GF-D8 (cell line): ENCODE measurements at regions not wholly inside any gene's neighbourhood (a gene's known extent, or its start where the extent isn't known, plus 50 kb on each side); places are given as distances from the start of the nearest gene placed in this dataset.

Experiments used
- DNase-seq: peaks from one replicate; lab custom pipeline; 2025; lab: John Stamatoyannopoulos, UW

DNA sequence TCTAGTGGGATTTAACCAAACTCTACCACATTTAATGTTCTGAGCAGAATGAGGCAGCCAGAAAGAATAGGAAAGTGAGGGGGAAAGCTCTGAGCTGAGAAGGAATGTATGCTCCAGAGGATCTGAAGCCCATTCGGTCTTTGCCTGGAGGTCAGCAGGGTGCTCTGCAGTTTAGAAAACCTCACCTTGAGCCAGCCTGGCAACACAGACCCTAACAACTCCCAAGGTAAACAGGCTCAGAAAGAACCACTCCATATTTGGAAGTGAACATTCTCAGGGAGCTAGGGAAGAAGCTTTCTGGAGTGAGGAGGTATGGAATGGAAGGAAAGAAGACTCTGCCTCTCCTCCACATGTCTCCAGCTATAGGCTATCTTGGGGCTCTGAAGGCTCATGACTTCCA, 398.8 kb downstream of the SEC16B start:
- no peak for DNase-seq

DNA sequence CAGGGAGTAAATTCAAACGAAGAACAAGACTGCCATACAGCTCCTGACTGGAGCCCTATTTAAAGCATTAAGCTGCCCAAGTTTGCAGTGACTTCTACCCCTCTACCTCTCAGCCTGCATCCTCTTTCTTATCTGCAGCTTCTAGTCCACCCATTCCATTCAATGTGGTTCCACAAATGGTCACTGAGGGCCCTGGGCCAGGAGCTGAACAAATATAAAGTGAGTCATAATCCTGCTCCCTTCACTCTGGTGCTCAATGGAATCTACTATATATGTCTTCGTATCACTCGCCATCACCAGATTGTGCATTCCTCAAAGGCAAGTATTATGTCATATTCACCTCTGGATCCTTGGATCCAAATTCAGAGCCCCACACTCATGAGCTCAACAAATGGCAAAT, 398.7 kb downstream of the BRINP2 start:
- no peak for DNase-seq

DNA sequence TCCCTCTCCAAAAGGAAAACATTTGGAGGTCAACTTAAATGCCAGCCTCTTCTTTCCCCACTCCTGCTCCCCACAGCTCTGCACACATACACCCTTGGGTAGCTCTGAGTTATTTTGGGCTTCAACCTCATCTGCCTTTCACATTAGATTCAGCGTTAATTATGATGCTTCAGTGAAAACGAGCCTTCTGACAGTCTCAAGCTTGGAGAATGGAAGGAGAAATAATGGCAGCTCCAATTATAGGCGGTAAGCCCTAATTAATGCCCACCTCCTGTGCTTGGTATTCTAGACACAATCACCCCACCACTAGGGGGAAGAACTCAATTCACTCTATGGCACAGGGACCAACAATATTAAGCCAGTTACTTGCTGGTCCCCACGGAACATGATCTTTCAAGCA, 397.9 kb downstream of the BRINP2 start:
- DNase-seq = no peak

DNA sequence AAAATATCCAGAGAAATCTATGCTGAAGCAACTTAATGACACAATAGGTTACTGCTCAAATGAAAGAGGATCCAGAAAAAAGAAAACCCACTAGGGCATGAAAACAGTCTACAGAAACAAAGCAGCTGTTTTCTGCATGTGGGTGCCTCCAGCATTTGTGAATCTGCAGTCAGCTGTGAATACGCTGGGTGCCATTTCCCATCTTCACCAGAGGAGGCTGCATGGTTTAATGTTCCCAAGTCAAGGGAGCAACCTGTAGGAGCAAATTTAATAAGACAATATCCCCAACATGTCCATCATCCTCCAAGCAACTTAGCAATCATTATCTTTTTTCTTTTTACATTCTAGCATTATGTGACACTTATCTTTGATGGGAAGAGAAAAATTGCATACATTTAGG, 396.6 kb downstream of the BRINP2 start:
- DNase-seq = no peak

DNA sequence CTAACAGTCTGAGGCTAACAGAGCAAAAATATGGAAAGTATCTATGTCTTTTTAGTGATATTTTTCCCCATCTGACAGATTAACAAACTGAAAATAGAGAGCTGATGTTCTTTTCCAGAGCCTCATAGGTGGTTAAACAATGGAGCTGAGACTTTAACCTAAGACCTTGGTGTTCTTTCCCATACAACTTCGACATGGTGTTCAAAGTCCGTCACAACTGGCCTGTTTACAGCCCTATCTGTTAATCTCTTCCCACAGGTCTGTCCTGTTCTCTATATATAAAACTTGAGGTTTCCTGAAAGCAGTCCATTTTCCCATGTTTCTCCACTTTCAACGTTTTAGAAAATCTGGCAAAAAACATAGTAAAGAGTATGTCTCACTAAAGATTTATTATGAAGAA, 395.7 kb downstream of the BRINP2 start:
- DNase-seq = no peak

DNA sequence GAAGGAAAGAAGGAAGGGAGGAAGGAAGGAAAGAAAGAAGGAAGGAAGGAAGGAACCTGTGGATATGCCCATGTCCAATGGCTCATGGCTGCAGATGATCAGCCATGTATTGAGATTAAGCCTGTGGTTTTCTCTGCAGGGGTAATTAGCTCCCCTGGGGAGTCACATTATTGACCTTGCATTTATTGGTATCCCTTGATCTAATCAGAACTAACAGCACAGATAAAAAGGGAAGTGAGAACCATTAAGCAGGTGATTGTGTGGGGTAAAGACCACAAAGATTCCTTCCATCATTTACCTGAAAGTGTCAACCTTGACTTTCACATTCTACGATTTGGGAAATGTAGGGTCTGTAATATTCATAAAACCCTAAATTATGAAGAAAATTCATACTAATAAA, 390.7 kb downstream of the BRINP2 start:
- no peak for DNase-seq

DNA sequence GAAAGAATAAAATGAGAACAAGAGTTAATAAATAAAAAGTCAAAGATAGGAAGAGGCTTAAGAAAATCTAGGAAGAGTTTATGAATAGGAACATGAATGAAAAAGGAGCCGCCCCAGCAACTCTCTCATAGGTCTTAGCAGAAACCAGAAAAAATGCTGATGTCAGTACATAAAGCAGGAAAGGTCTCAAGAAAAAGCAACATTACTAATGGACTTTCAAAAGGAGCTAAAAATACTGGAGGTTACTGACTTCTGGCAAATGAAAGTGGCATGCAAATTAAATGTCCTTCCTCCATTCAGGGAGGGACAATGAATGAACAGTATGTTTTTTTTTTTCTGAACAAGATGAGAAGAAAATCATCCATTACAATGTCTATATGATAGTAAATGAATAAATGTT, 387.6 kb downstream of the BRINP2 start:
- no peak for DNase-seq

DNA sequence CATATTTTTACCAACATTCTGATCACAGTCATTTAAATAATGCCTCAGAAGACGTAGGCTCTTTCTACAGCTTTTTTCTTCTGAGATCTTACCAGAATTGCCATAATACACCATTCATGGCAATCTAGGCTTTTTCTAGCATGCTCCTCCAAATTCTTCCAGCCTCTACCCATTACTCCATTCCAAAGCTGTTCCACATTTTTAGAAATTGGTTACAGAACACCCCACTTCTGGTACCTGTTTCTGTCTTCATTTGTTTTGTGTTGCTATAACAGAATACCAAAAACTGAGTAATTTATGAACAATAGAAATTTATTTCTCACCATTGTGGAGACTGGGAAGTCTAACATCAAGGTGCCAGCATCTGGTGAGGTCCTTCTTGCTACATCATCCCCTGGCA, 385.4 kb downstream of the BRINP2 start:
- no peak for DNase-seq

DNA sequence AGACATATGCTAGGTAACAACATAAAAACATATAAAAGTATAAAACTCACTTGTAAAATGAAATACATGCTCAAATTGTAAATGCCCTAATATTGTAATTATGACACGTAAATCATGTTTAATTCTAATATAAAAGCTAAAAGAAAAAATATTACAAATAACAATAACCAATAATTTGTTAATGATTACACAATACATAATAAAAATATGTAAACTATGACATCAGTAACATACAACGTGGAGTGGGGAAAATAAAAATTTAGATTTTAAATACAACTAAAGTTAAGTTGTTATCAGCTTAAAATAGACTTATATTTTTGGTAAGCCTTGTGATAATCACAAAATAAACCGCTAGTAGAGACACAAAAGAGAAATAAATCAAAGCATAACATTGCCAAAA, 376.4 kb downstream of the BRINP2 start:
- DNase-seq = no peak

DNA sequence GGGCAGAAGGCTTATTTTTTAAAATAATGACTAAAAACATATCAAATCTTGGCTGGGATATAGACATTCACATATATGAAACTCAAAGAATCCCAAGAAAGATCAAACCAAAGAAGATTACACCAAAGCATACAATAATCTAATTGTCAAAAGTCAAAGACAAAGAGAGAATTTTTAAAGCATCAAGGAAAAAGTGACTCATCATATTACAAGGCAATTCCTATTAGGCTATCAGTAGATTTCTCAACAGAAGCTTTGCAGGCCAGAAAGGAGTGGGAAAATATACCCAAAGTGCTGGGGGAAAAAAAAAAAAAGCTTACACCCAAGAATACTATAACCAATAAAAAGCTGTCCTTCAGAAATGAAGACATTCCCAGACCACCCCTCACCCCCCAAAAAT, 375.6 kb downstream of the BRINP2 start:
- no peak for DNase-seq

DNA sequence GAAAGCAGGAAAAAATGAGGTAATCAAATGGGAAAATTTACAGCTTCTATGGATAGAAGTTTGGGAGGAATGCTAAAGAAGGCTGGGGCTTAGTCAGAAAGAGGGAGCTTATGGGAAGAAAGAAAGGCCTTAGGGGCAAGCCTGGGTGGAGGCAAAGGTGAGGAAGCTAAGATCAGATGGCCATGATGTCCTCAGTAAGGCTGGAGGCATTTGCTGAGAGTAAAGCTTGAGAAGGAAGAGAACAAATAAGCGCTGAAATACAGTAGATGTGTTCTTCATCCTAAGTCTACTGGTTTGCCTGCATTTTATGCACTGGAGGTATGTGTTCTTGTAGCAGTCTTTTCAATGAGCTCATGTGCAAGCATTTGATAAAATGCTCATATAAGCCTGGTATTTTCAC, 355.4 kb downstream of the BRINP2 start:
- no peak for DNase-seq

DNA sequence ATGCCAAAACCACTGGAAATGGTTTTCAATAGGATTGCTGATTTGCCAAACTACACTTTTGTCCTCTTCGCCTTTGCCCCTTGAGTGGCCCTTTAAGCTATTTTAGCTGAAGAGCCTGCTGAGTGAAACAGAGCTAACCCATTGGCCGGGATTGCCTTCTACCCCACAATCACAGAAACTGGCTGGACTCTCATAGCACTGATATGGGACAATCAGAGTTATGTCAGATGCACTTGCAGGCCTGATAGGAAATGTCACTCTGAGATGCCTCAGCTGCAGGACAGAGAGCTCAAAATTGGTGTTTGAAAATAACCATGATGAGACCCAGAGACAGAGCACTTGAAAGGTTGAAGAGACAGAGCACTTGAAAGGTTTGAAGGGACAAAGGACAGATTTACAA, 354.4 kb downstream of the BRINP2 start:
- DNase-seq = no peak

DNA sequence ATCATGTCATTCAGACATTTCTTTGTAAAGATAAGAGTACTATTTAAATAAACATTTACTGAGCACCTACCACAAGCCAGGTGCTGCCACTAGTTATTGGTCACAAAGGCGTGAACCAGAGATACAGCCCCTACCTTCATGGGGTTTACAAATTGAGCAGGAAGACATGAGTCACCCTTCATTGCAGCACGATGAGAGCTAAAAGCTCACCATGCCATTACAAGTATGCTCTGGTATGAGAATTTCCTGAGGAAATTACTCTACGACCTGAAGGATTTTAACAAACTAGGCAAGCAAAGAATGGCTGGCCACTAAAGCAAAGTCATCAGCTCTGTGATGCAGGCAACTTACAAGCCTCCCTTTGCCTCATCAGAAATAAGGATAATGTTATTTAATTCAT, 346.8 kb downstream of the BRINP2 start:
- DNase-seq = no peak

DNA sequence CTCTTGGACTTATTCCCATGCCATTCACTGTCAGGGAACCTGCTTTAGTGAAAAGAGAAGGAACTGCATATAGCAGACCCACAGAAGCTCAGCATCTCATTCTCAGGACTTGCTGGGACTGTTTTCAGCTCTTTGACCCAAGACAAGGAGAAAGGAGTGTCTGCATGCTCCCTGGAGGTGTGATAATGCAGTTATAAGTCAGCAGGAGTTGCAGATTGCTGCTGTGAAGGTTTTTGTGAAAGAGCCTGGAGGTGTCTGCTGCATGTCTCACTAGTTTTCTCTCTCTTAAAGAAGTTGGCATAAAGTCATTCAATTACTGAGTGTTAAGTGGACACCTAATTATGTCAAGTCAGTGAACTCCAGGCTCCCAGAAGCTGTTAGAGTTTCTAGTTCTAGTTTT, 343.4 kb downstream of the BRINP2 start:
- no peak for DNase-seq

DNA sequence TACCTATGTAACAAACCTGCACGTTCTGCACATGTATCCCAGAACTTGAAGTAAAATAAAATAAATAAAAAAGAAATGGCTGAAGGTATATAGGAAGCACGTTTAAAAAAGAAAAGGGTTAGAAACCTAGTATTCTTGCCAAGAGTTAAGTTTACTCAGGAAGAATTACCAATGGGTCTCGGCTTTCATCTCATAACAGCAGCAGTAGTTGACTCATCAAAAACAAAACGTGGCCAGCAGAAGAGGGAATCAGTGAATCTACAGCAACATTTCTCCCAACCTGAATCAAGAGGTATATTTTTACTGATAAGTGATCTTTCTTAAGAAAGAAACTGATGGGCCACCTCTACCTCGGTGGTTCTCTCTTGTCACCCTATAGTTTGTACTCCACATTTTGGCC, 340.3 kb downstream of the BRINP2 start:
- no peak for DNase-seq

DNA sequence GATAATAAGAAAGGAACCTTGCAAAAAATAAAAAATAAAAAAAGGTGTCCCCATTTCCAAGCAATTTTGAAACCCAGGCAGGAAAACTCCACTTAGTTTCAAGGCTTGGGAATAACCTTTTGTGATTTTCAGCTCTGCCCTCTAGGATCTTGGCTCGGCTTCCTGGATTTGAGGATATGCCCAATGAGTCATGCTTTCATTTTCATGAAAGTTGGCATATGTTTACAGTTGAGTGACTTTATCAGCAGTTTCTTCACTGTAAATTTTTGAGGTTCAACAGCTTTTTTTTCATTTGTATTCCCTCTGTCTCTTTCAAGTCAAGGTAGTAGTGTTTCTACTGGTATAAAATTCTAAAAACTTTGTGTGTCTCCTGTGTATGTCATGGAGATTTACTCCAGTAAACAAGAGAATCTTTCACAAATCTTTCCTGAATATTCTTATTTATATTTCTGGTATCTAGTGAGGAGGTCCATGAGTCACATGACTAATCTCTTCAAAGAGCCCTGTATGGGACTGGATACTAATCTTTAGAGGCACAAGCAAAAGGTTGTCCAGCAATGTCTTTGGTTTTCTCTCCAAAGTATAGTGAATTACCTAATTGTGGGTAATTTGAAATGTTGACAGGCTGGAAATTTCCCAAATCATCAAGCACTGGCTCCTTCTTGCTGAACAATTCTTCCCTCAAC, 335.3 kb downstream of the BRINP2 start:
- no peak for DNase-seq

DNA sequence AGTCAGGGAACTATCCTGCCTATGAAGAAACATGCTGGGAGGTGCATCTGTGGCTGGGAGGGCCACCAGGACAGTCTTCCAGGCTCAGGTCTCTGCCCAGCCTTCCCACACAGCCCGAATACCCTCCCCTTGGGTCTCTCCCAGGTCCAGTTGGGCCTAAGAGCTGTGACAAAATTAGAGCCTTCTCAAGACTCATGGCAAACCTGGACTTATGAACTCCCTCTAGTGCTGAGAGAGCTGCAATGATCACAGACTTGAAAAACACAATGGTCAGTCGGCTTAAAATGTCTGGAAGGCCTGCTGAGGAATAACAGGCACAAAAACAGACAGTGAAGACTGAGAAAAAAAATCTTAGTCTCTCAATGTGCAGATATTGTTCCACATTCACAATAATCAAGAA, 325.1 kb downstream of the BRINP2 start:
- no peak for DNase-seq

DNA sequence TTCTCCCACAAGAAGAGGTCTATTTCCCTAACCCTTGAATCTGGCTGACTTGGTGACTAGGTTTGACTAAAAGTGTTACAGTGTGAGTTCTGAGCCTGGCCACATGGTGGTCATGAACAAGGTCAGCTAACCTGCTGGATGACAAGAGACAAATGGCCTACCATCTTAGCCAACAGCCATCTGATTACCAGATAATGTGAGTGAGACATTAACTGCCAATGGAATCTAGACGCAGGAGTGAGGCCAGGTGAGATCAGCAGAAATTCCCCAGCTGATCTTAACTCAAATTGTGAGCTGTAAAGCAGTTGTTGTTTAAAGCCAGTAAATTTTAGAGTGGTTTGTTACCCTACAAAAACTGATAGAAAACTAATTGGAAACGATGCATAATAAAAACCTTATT, 320.0 kb downstream of the BRINP2 start:
- no peak for DNase-seq

DNA sequence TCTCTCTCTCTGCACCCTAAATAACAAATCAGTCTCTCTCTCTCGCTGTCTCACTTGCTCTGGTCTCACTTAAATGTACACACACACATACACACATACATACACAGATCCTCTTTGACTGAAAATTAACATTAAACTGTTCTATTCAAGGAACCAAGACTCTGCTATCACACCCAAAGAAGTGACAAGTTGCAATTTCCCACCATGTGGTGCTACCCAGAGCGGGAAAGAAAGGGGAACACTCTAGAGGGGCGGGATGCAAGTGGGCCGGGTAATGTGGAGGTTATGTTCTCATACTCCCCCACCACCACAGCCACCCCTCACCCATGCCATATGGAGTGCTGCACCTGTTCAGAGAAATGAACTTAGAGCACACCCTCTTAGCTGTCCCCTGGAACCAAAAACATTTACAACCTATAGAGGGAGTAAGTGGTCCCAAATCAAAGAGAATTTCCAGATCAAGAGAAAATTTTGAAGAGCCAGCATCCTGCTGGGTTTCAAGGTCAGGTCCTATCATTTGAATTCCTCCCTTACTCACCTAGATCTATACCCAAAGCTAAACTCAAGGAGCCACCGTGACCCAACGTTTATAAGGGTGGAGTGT, 319.4 kb downstream of the BRINP2 start:
- no peak for DNase-seq

DNA sequence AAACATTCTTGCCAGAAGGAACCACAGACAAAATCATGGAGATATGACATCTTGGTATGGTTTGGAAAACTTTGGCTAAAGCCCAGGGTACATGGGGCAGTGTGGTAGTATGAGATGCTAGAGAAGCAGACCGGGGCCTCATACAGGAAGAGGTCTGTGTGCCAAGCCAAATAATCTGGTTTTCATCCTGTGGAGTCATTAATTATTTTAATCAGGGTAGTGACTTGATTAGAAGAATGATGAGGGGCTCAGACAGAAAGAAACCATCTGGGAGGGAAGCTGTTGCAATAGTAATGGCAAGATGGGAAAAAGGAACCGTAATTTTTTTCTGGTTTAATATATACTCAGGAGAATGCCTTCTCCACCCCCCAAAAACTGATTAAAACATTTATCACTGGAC, 318.0 kb downstream of the BRINP2 start:
- no peak for DNase-seq

DNA sequence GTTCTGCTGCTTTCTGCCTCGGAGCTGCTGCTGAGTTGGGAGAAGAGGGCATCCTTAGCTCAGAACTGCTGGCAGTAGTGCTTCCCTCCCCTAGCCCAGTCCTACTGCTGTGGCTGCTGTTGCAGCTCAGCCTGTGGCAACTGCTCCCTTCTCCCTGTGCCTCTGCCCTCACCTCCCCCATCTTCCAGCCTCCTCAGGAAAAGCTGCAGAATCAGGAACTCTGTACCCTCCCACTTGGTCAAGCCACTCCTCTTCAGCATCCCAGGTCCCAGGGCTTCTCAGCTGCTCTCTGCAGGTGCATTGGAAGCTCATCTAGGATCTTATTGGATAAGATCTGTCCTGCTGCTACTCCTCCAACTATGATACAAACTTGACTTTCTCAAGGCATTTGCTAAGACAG, 316.7 kb downstream of the BRINP2 start:
- DNase-seq = no peak

DNA sequence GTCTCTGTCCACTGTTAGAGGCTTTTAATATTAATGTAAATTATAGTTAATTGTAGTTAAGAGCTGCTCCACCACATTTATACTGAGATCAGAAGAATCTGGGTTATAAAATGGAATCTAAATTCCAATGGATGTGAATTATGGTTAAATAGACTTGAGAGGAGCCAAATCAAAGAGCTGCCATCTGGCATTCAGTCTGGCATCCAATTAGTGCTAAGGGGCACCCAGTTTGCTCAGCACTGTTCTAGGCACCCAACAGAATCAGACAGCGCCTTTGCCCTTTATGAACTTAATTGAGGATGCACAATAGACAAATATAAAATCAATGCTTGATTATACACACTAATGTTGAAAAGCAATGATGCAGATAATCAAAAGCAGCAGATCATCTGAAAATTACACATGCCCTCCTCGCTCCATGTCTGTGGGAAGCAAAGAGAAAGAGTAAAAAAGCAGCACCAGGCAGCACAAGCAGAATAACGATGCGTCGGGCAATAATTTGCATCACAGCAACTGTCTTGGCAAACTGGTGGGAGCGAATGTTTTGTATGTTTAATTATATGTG, 310.1 kb downstream of the BRINP2 start:
- no peak for DNase-seq

DNA sequence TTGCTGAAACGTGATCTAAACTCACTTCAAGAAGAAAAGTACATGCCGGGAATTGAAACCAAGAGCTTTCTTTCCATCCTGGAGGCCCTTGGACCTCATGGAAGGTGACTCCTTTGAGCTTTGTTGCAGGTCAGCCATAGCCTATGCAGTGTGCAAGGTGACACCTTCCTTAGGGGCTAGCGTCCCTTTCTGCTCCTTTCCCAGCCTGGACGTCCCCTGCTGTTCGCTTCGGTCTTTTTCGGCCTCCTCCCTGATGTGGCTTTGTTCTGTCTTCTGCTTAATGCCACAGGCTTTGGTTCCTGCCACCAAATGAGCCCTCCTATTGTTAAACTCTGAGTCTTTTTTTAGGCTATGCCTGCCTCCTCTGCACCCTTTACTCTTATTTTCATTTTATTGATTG, 308.8 kb downstream of the BRINP2 start:
- DNase-seq = no peak

DNA sequence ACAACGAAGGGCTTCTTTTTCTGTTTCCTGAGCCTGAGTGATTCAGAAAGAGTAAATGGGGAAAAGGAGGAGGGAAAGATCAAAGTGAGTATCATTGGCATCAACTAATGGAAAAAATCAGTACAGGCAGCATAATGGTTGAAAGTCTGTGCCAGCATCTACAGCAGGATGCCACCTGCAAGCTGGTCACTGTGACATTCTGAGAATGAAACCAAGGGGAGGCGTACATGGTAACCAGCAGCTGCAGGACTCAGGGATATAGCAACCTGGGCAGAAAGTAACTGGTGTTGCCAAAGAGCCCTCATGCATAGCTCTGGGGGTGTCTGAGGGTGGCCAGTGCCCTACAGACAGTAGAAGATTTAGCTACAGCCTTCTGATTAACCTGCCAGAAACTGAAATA, 305.9 kb downstream of the BRINP2 start:
- DNase-seq = no peak
